HG03196 (cell line): ENCODE measurements at regions not wholly inside any gene's neighbourhood (a gene's known extent, or its start where the extent isn't known, plus 50 kb on each side); places are given as distances from the start of the nearest gene placed in this dataset.
A peak's percentile ranks its signal among the peaks of the same experiment; 100 is the strongest.
"Not testable (repeated sequence)": the region's sequence is repeated elsewhere in the genome, so short reads cannot be mapped to it uniquely, and the experiment has no call there.

Experiments
- ATAC-seq: cut with Tn5 transposase; IDR thresholded peaks from one replicate; pipeline ENCODE4 v1.9.1; 2021; ENCODE audit not compliant: unreplicated experiment

DNA sequence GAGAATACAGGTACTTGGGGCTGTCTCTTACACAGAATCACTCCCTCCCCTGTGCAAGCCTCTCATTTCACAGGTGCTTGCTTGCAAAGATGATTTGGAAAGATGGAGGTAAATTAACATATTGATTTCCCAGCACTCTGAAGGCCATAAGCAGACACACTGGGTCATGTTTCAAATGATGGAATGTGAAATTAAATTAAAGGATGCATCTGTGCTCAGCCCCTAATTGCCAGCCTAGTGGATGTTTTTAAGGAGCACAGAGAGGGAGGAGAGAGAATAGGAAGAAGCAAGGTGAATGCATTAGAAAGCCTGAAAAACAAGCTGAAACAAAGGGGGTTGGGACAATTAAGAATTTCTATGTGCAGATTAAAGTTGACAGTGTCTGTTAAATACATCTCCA, 96.1 kb upstream of the GRIP1 start:
- no peak for ATAC-seq

- no peak for ATAC-seq
These were observed 97.0 kb upstream of the GRIP1 start for GRCh38 chr12:66775871-66776270.

- ATAC-seq = peak; percentile 98
These were observed 98.1 kb upstream of the GRIP1 start for GRCh38 chr12:66776974-66777373.

GRCh38 chr12:66779466-66779865, 100.6 kb upstream of the GRIP1 start:
- ATAC-seq = no peak

- ATAC-seq = no peak
These were observed 107.8 kb upstream of the GRIP1 start for GRCh38 chr12:66786531-66787308.

- ATAC-seq = no peak
These were observed 120.7 kb upstream of the GRIP1 start for GRCh38 chr12:66799551-66799950.

- ATAC-seq = no peak
These were observed 121.2 kb upstream of the GRIP1 start for GRCh38 chr12:66800046-66800445.

- no peak for ATAC-seq
These were observed 125.1 kb upstream of the GRIP1 start for GRCh38 chr12:66803930-66804329.

DNA sequence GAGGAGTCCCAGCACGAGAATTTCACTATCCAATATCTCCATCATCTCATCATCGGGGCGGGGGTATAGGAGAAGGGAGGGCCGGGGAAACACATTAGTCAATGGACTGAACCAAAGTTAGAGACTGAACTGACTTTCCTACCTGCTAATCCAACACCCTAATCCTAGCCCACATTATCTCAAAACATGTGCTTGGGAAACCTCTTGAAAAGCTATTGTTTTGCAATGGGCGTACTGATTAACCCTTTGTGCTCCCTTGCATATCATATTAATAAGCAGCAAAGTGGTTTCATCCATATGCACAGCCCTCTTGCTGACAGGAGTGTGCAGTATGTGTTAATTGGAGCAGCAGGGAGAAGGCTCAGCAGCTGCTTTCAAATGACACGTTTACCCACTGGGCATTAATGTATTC, 125.7 kb upstream of the GRIP1 start:
- no peak for ATAC-seq

DNA sequence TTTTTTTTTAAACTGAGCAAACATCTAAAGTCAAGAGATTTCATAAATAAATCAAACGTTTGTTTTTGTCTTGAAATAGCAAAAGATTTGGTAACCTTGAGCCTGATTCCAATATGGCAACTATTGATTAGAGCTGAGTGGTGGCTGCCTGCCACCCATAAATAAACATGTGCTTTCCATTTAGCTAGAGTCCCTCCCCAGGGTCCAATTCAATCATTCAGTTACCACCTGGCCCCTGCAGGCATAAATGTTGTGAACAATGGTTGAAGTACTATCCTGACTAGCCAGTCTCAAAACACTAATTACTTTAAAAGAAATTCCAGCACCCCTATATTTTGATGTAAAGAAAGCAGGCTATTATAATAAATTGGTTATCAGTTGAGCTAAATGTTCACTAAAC, 129.7 kb upstream of the GRIP1 start:
- ATAC-seq = no peak

DNA sequence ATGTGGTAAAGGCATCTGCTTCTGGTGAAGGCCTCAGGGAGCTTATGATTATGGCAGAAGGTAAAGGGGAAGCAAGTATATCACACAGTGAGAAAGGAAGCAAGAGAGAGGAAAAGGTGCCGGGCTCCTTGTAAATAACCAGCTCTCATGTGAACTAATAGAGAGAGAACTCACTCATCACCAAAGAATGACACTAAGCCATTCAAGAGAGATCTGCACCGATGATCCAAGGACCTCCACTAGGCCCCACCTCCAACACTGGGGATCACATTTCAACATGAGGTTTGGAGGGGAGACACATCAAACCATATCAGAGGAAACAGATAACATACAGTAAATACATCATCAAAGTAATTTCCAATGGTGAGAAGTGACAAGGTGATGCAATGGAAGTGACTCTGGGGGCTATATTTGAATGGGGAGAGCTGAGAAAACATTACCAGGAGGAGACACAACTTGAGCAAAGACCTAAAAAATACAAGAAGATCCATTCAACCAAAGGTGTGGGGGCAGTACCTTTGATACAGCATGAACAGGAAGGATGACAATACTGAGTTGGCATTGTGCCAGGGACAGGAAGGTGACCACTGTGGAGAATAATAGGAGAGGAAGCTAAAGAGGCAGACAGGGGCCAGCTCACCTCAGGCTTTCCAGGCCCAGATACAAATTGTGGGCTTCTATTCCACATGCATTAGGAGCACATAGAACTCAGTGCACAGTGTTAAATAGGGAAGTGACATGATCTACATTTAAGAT, 134.4 kb upstream of the GRIP1 start:
- ATAC-seq = no peak

- ATAC-seq = no peak
These were observed 140.7 kb upstream of the GRIP1 start for GRCh38 chr12:66819587-66819986.

DNA sequence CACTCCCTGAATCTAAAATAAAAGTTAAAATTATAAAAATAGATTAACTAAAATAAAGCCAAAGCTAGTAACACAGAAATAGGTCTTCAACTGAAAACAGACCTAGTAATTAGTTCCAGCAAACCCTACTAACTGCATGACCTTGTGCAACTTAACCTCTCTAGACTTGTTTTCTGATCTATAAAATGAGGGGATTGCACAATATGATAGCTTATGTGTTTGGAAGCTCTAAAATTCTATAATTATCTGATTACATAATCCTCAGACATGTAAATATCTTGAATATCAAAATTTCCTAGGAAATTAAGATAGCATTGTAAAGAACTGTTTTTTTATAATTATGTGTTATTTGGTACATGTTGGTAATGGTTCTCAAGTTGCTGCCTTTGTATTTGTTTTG, 144.1 kb upstream of the GRIP1 start:
- no peak for ATAC-seq

- no peak for ATAC-seq
These were observed 145.1 kb upstream of the GRIP1 start for GRCh38 chr12:66823857-66824570.

- ATAC-seq = not testable (repeated sequence)
These were observed 147.0 kb upstream of the GRIP1 start for GRCh38 chr12:66825921-66826320.

DNA sequence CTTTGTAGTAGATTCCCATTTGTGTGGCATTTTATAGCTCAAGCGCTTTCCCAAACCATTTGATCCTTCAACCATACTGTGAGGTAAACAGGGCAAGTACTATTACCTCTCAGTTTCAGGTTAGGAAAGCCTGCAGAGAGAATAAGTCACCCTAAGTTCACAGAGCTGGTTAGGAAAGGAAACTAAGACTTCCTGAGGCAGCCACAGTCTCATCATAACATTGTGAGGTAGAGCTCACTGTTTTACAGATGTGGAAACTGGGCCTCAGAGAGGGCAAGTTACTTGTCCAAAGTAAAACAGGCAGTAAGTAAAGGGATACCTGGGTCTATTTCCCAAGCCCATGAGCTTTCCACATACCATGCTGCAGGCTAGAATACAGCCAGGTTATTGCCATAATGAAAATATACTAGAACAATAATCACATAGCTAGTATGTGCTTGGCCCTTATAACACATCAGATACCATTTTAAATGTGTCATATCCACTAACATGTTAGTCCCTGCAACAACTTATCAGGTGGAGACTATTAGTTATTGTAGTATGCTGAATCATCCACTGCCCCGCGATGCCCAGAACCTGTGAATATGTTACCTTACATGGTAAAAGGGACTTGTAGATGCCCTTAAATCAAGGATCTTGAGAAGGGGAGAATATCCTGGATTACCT, 150.9 kb upstream of the GRIP1 start:
- ATAC-seq = no peak

- no peak for ATAC-seq
These were observed 152.6 kb upstream of the GRIP1 start for GRCh38 chr12:66831495-66831894.

GRCh38 chr12:66832997-66833396, 154.1 kb upstream of the GRIP1 start:
- no peak for ATAC-seq

DNA sequence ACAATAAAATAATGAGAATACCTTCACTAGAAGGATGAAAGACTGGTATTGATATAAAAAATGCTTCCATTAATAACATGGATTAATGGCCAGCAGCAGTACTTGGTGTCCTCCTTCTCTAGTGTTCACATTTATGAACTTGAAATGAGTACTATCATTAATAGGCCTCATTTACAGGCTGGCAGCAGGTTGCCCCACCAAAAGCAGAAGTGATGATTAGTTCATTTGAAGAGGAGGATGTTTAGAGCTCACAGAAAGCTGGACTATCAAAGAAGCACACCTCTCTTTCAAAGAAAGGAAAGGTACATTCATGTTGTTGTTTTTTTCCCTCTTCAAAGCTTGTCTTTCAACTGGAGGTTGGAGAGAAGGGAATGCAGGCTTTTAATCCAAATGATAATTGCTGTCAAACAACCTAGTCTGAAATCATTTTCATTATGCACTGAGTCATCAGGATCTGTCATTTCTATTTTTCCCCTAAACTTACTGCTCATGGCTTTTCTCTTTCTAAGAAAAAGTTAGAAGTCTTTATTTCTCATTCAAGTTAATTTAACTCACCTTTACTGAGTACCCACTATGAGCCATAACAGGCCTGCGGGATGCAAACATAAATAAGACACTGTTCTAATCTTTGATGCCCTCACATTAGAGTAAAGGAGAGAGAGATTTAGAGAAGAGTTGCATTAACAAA, 157.9 kb upstream of the GRIP1 start:
- no peak for ATAC-seq

DNA sequence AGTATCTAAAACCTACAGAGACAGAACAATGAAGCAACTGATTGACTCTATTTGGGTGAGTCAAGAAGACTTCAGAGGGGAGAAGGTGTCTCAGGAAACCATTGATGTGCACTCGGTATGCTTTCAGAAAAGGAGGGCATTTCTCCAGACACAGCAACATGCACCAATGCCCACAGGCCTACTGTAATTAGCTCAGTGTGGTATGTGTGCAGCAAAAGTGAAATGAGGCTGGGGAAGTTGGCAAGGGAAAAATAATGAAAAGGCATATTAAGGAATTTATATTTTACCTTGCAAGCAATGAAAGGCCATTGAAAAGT, 158.4 kb upstream of the GRIP1 start:
- no peak for ATAC-seq

DNA sequence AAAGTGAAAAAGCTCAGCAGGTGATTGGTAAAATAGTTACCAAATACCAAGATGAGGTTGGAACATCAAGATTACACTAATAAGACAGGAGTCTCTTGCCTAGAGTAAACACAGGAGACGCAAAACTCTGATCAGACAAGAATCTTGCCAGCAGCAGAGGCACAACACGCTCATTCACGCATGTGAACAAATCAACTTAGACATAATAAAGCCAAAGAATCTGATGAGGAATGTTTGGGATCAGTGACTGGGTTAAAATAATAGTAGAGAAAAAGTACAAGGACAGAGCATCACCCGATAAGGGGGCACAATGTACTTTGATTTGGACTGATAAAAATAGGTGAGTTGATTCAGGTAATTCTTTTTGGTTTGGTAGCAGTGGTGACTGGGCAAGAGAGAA, 159.5 kb upstream of the GRIP1 start:
- ATAC-seq = no peak
